ENCODE measurements at regions not wholly inside any gene's neighbourhood (a gene's known extent, or its start where the extent isn't known, plus 50 kb on each side); places are given as distances from the start of the nearest gene placed in this dataset.

- Mint-ChIP-seq H3K27me3 (ENCODE audit: unreplicated experiment) (no peaks in the 10 kb centered on the region), H3K27ac (ENCODE audit: unreplicated experiment) (no peak overlapping the region), H3K4me1 (ENCODE audit: low read depth, unreplicated experiment) (no peaks in the 10 kb centered on the region)
These were observed 67.1 kb upstream of the GUCY1A1 start for GRCh38 chr4:155599596-155599995.

DNA sequence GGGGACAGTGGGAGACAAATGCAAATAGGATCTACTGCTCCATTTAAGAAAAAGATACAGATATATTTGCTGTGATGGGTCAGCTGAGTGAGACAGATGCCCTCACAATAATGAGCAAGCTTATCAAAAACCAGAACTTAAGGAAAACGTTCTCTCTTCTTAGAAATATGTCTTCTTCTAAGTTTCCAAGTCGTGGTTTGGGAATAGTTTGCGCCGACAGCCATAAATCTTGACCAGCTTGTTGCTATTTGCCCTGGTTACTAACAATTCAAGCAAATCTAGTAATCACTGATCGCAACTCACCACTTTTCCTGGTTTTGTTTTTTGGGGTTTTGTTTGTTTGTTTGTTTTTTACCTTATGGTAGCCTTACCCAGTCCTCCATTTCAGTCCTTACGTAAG is 67.6 kb upstream of the GUCY1A1 start:
- H3K4me1 Mint-ChIP-seq (ENCODE audit: low read depth, unreplicated experiment), result no peaks in the 10 kb centered on the region

More at GRCh38 chr4:155599596-155599995, 67.1 kb upstream of the GUCY1A1 start:
- TF ChIP-seq, protein P1, sequence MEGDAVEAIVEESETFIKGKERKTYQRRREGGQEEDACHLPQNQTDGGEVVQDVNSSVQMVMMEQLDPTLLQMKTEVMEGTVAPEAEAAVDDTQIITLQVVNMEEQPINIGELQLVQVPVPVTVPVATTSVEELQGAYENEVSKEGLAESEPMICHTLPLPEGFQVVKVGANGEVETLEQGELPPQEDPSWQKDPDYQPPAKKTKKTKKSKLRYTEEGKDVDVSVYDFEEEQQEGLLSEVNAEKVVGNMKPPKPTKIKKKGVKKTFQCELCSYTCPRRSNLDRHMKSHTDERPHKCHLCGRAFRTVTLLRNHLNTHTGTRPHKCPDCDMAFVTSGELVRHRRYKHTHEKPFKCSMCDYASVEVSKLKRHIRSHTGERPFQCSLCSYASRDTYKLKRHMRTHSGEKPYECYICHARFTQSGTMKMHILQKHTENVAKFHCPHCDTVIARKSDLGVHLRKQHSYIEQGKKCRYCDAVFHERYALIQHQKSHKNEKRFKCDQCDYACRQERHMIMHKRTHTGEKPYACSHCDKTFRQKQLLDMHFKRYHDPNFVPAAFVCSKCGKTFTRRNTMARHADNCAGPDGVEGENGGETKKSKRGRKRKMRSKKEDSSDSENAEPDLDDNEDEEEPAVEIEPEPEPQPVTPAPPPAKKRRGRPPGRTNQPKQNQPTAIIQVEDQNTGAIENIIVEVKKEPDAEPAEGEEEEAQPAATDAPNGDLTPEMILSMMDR (IDR thresholded peaks at IDR 0.05; ENCODE audit: partially characterized antibody, unreplicated experiment), result no peak
- Mint-ChIP-seq H3K36me3 (ENCODE audit: unreplicated experiment) (no peaks in the 10 kb centered on the region), H3K9me3 (ENCODE audit: unreplicated experiment) (peaks cover 1% of the 10 kb centered on the region), H3K4me3 (ENCODE audit: unreplicated experiment) (no peak overlapping the region)
- no peak for DNase-seq

GRCh38 chr4:155597933-155598451 is 68.7 kb upstream of the GUCY1A1 start:
- TF ChIP-seq, protein P1 (IDR thresholded peaks at IDR 0.05; ENCODE audit: partially characterized antibody, unreplicated experiment), result no peak
- H3K4me3 Mint-ChIP-seq (ENCODE audit: unreplicated experiment), result no peak overlapping the region
- H3K27ac Mint-ChIP-seq (ENCODE audit: unreplicated experiment), result no peak overlapping the region
- H3K4me1 Mint-ChIP-seq (ENCODE audit: low read depth, unreplicated experiment), result no peaks in the 10 kb centered on the region
- H3K9me3 Mint-ChIP-seq (ENCODE audit: unreplicated experiment), result peaks cover 1% of the 10 kb centered on the region
- H3K27me3 Mint-ChIP-seq (ENCODE audit: unreplicated experiment), result no peaks in the 10 kb centered on the region
- no peaks in the 10 kb centered on the region for H3K36me3 Mint-ChIP-seq (ENCODE audit: unreplicated experiment)
- DNase-seq, result no peak

More for the DNA sequence above, 67.6 kb upstream of the GUCY1A1 start:
- Mint-ChIP-seq H3K36me3 (ENCODE audit: unreplicated experiment) (no peaks in the 10 kb centered on the region), H3K27ac (ENCODE audit: unreplicated experiment) (no peak overlapping the region), H3K27me3 (ENCODE audit: unreplicated experiment) (no peaks in the 10 kb centered on the region), H3K4me3 (ENCODE audit: unreplicated experiment) (no peak overlapping the region), H3K9me3 (ENCODE audit: unreplicated experiment) (peaks cover 1% of the 10 kb centered on the region)
- TF ChIP-seq, protein P1 (IDR thresholded peaks at IDR 0.05; ENCODE audit: partially characterized antibody, unreplicated experiment), result no peak
- DNase-seq, result no peak

- DNase-seq, result no peak
- Mint-ChIP-seq H3K36me3 (ENCODE audit: unreplicated experiment) (no peaks in the 10 kb centered on the region), H3K4me3 (ENCODE audit: unreplicated experiment) (no peak overlapping the region), H3K9me3 (ENCODE audit: unreplicated experiment) (peaks cover 1% of the 10 kb centered on the region), H3K27ac (ENCODE audit: unreplicated experiment) (no peak overlapping the region), H3K27me3 (ENCODE audit: unreplicated experiment) (no peaks in the 10 kb centered on the region), H3K4me1 (ENCODE audit: low read depth, unreplicated experiment) (no peaks in the 10 kb centered on the region)
- TF ChIP-seq, protein P1 (IDR thresholded peaks at IDR 0.05; ENCODE audit: partially characterized antibody, unreplicated experiment), result no peak
These were observed 69.4 kb upstream of the GUCY1A1 start for GRCh38 chr4:155597281-155597680.

GRCh38 chr4:155593793-155594192 is 72.9 kb upstream of the GUCY1A1 start:
- DNase-seq, result no peak
- H3K4me3 Mint-ChIP-seq (ENCODE audit: unreplicated experiment), result no peak overlapping the region
- H3K27ac Mint-ChIP-seq (ENCODE audit: unreplicated experiment), result no peak overlapping the region
- H3K9me3 Mint-ChIP-seq (ENCODE audit: unreplicated experiment), result no peaks in the 10 kb centered on the region
- no peaks in the 10 kb centered on the region for H3K36me3 Mint-ChIP-seq (ENCODE audit: unreplicated experiment)
- H3K27me3 Mint-ChIP-seq (ENCODE audit: unreplicated experiment), result no peaks in the 10 kb centered on the region
- TF ChIP-seq, protein P1 (IDR thresholded peaks at IDR 0.05; ENCODE audit: partially characterized antibody, unreplicated experiment), result no peak
- no peaks in the 10 kb centered on the region for H3K4me1 Mint-ChIP-seq (ENCODE audit: low read depth, unreplicated experiment)

All from glutamatergic neuron (in vitro differentiated cells).